A549 (cell line): ENCODE measurements at regions not wholly inside any gene's neighbourhood (a gene's known extent, or its start where the extent isn't known, plus 50 kb on each side); places are given as distances from the start of the nearest gene placed in this dataset.

Source experiments
- ATAC-seq, 2 experiments: fragments of 200-7000 bp in 1 of 2; fragments of >200 bp in 1 of 2; cut with Nextera tagmentation in 1 of 2; cut with Tn5 transposase in 1 of 2; 3 replicates each; pipeline versions ENCODE4 v1.8.0 to v1.9.1; 2018 to 2020; ENCODE audit warnings: mild to moderate bottlenecking in 1 of 2, moderate library complexity in 1 of 2
- CTCF ChIA-PET: fragments of 300-600 bp; sonication (Branson Sonifier 250); formaldehyde crosslinking; extraction: SDS; loops from one replicate; lab custom pipeline; 2021; ENCODE audit warnings: antibody characterized with exemption, inconsistent platforms; lab: Yijun Ruan, JAX
- POLR2A ChIA-PET: fragments of 350-600 bp; formaldehyde crosslinking; extraction: SDS; loops from one replicate; lab custom pipeline; 2021; ENCODE audit warnings: antibody characterized with exemption, inconsistent platforms; lab: Yijun Ruan, JAX
- DNase-seq, 2 experiments: peaks; one replicate each; pipeline versions ENCODE4 v3.0.0 to v3.0.0-alpha.2; 2011 to 2016; ENCODE audit warnings: low read depth in 1 of 2, low spot score in 1 of 2
- FAIRE-seq: peaks from 2 replicates; lab custom pipeline; 2011; peaks lifted over from hg19 to GRCh38; lab: Jason Lieb, UNC
- H3K27ac ChIP-seq, 2 experiments: fragments of >200 bp; sonication (Bioruptor Twin); formaldehyde crosslinking; 3 replicates each; pipeline ENCODE4 v1.5.1; 2016 to 2017
- H3K4me1 ChIP-seq: fragments of >200 bp; sonication (Bioruptor Twin); formaldehyde crosslinking; 3 replicates; pipeline ENCODE4 v1.6.1; 2016
- H3K4me2 ChIP-seq: fragments of >200 bp; sonication (Bioruptor Twin); formaldehyde crosslinking; 3 replicates; pipeline ENCODE4 v1.6.1; 2016
- H3K4me3 ChIP-seq: fragments of >200 bp; sonication (Bioruptor Twin); formaldehyde crosslinking; 3 replicates; pipeline ENCODE4 v1.5.1; 2016
- H3K9me3 ChIP-seq: fragments of >200 bp; sonication (Bioruptor Twin); formaldehyde crosslinking; 3 replicates; pipeline ENCODE4 v1.6.1; 2016
- CEBPB ChIP-seq, 2 experiments: fragments of >200 bp in 1 of 2; sonication (Bioruptor Twin) in 1 of 2; formaldehyde crosslinking in 1 of 2; IDR thresholded peaks; 2 replicates each; pipeline ENCODE4 v1.6.1; 2012 to 2016
- ESRRA ChIP-seq: fragments of 150-350 bp; IDR thresholded peaks from 2 replicates; pipeline ENCODE4 v1.6.1; 2014; ENCODE audit warnings: mild to moderate bottlenecking, low read length, borderline replicate concordance
- HDAC2 ChIP-seq: fragments of 200-600 bp; sonication (generic); IDR thresholded peaks from 2 replicates; pipeline ENCODE4 v1.6.1; 2016
- HES2 ChIP-seq: fragments of >200 bp; sonication (Bioruptor Twin); formaldehyde crosslinking; IDR thresholded peaks from 2 replicates; pipeline ENCODE4 v1.6.1; 2016
- KDM1A ChIP-seq: fragments of 200-600 bp; sonication (generic); IDR thresholded peaks from 2 replicates; pipeline ENCODE4 v1.6.1; 2016; ENCODE audit warnings: low read depth, mild to moderate bottlenecking
- MAFK ChIP-seq: fragments of 450-650 bp; IDR thresholded peaks from 2 replicates; pipeline ENCODE4 v1.6.1; 2014; ENCODE audit not compliant: partially characterized antibody
- MAZ ChIP-seq: fragments of 150-350 bp; IDR thresholded peaks from 2 replicates; pipeline ENCODE4 v1.6.1; 2014; ENCODE audit warnings: antibody characterized with exemption, low read depth, low read length, borderline replicate concordance
- NPAS2 ChIP-seq: fragments of 250-450 bp; sonication (Bioruptor Pico); IDR thresholded peaks from 2 replicates; pipeline ENCODE4 v1.8.0; 2022; ENCODE audit warnings: mild to moderate bottlenecking, moderate library complexity, borderline replicate concordance
- RAD21 ChIP-seq, 2 experiments: fragments of >200 bp in 1 of 2; sonication (Bioruptor Twin) in 1 of 2; formaldehyde crosslinking in 1 of 2; IDR thresholded peaks in 1 of 2; conservative IDR thresholded peaks in 1 of 2; 2 replicates in 1 of 2; 3 replicates in 1 of 2; pipeline ENCODE4 v1.6.1; 2012 to 2018; ENCODE audit warnings: inconsistent platforms in 1 of 2
- RCOR1 ChIP-seq: fragments of 150-350 bp; IDR thresholded peaks from 2 replicates; pipeline ENCODE4 v1.6.1; 2014; ENCODE audit warnings: antibody characterized with exemption, low read length, low read depth
- ZC3H11A ChIP-seq: fragments of 450-650 bp; IDR thresholded peaks from 2 replicates; pipeline ENCODE4 v1.6.1; 2014; ENCODE audit warnings: antibody characterized with exemption, mild to moderate bottlenecking
- ZFP36 ChIP-seq: fragments of 450-650 bp; IDR thresholded peaks from 2 replicates; pipeline ENCODE4 v1.6.1; 2014; ENCODE audit warnings: borderline replicate concordance; ENCODE audit not compliant: partially characterized antibody
- WGBS: methylation state at CpG from one replicate; pipeline ENCODE4 v1.1.6; 2017; ENCODE audit errors: missing lambda C conversion rate; 5-methylcytosine and 5-hydroxymethylcytosine counted together
- TF ChIP-seq, protein P1 (sequence below): IDR thresholded peaks from 2 replicates; pipeline ENCODE4 v1.6.1; 2012
- TF ChIP-seq, protein P2 (sequence below): IDR thresholded peaks from 2 replicates; pipeline ENCODE4 v1.6.1; 2012; ENCODE audit warnings: low read depth, borderline replicate concordance
- TF ChIP-seq, protein P3 (sequence below): fragments of 200-600 bp; sonication (generic); IDR thresholded peaks from 2 replicates; pipeline ENCODE4 v1.6.1; 2016; ENCODE audit warnings: antibody characterized with exemption, mild to moderate bottlenecking, moderate library complexity
- TF ChIP-seq, protein P4 (sequence below): fragments of 250-450 bp; sonication (Bioruptor Pico); IDR thresholded peaks from 2 replicates; pipeline ENCODE4 v1.5.0; 2021; ENCODE audit warnings: mild to moderate bottlenecking, moderate library complexity, borderline replicate concordance

DNA sequence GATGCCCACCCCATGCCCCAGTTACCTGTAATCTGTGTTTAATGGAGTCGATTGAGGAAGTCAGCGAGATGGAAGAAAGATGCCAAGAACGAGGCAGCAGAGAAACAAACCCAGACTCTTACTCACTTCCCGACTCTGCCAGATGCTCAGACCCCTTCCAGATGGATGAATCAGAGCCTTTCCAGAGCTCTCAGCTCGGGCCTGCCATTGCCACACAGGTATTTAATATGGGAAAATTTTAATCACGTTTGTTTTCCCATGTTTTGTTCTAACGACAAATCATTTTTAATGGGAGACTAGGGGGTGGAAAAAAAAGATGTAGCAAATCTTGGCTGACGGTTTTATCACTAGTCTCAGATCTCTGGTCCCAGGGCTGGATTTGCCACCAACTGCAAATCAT, 72.5 kb upstream of the SRRM4 start (continued):
- TF ChIP-seq RAD21 (conservative IDR thresholded peaks at IDR 0.05 in 1 of 2, IDR thresholded peaks at IDR 0.05 in 1 of 2) (no peak), HDAC2 (no peak)

DNA sequence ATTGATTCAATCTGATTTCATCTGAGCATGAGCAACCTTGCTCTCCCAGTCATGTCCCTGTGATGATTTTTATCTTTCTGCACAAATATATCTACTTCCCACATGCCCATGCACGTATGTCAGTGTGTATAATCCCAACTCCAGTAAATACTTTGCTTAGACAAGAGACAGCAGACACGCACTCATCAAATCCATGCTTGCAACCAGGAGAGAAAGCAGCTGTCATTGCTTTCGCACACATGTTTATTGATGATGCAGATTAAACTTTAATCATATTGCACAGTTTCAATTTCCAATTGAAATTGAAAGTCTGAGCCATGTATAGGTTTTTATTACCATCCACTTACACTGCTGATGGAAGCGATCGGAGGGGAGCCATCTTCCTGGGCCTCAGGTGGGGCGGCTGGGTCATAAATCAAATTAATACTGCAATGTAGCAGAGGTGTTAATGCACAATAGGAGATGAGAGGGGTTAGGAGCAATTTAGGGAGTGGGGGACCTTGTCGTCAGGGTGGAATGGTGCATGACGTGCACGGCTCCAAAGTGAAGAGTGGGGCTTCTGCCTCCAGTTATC, 68.6 kb upstream of the SRRM4 start:
- ChIA-PET POLR2A (no interaction called here), CTCF (no interaction called here)
- TF ChIP-seq RCOR1 (no peak), KDM1A (no peak), ESRRA (no peak), CEBPB (IDR thresholded peaks at IDR 0.05) (no peak), ZFP36 (no peak), NPAS2 (CRISPR knock-in tag) (no peak), HDAC2 (no peak)
- TF ChIP-seq, protein P1, sequence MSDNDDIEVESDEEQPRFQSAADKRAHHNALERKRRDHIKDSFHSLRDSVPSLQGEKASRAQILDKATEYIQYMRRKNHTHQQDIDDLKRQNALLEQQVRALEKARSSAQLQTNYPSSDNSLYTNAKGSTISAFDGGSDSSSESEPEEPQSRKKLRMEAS = no peak
- FAIRE-seq = no peak
- Histone ChIP-seq H3K4me3 (no peak overlapping the region), H3K4me2 (no peak overlapping the region), H3K9me3 (no peaks in the 10 kb centered on the region), H3K27ac (no peak overlapping the region), H3K4me1 (no peaks in the 10 kb centered on the region)
- no peak for DNase-seq
- WGBS = 5% methylated on average over 9 of the region's 9 CpGs
- ATAC-seq = no peak

DNA sequence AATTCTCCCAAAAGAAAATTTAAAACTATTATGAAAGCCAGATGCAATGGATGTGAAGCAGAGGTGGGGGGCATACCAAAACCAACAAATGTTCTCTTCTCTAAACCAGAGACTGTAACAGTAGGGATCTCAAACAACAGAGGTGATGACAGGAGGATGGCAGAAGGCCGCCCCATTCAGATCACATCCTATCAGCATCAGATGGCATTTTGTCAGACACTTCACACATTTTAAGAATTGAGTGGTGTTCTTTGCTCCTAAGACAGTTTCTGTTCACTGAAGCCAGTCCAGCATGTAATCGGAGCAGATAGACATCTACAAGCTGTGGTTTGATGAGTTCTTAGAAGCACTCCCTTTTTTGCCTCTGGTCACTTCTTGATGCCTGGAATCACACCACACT, 59.6 kb upstream of the SRRM4 start:
- 0% methylated on average over 2 of the region's 2 CpGs for WGBS
- FAIRE-seq = no peak
- H3K4me1 ChIP-seq = no peaks in the 10 kb centered on the region
- no peaks in the 10 kb centered on the region for H3K9me3 ChIP-seq
- TF ChIP-seq RCOR1 (no peak), MAFK (no peak), HES2 (no peak), MAZ (no peak), NPAS2 (CRISPR knock-in tag) (no peak), ZC3H11A (no peak)
- TF ChIP-seq, protein P2, sequence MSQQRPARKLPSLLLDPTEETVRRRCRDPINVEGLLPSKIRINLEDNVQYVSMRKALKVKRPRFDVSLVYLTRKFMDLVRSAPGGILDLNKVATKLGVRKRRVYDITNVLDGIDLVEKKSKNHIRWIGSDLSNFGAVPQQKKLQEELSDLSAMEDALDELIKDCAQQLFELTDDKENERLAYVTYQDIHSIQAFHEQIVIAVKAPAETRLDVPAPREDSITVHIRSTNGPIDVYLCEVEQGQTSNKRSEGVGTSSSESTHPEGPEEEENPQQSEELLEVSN = no peak
- no peak overlapping the region for H3K4me3 ChIP-seq
- no peak for DNase-seq
- ChIA-PET CTCF (no interaction called here), POLR2A (no interaction called here)
- no peak overlapping the region for H3K27ac ChIP-seq
- no peak for ATAC-seq
- H3K4me2 ChIP-seq = no peak overlapping the region

GRCh38 chr12:118922405-118922804, 58.9 kb upstream of the SRRM4 start:
- Histone ChIP-seq H3K4me1 (no peaks in the 10 kb centered on the region), H3K27ac (no peak overlapping the region), H3K9me3 (no peaks in the 10 kb centered on the region), H3K4me3 (no peak overlapping the region), H3K4me2 (no peak overlapping the region)
- WGBS = 0% methylated on average over 2 of the region's 2 CpGs
- TF ChIP-seq, protein P3, sequence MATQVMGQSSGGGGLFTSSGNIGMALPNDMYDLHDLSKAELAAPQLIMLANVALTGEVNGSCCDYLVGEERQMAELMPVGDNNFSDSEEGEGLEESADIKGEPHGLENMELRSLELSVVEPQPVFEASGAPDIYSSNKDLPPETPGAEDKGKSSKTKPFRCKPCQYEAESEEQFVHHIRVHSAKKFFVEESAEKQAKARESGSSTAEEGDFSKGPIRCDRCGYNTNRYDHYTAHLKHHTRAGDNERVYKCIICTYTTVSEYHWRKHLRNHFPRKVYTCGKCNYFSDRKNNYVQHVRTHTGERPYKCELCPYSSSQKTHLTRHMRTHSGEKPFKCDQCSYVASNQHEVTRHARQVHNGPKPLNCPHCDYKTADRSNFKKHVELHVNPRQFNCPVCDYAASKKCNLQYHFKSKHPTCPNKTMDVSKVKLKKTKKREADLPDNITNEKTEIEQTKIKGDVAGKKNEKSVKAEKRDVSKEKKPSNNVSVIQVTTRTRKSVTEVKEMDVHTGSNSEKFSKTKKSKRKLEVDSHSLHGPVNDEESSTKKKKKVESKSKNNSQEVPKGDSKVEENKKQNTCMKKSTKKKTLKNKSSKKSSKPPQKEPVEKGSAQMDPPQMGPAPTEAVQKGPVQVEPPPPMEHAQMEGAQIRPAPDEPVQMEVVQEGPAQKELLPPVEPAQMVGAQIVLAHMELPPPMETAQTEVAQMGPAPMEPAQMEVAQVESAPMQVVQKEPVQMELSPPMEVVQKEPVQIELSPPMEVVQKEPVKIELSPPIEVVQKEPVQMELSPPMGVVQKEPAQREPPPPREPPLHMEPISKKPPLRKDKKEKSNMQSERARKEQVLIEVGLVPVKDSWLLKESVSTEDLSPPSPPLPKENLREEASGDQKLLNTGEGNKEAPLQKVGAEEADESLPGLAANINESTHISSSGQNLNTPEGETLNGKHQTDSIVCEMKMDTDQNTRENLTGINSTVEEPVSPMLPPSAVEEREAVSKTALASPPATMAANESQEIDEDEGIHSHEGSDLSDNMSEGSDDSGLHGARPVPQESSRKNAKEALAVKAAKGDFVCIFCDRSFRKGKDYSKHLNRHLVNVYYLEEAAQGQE = peak; percentile 79
- TF ChIP-seq, protein P4, sequence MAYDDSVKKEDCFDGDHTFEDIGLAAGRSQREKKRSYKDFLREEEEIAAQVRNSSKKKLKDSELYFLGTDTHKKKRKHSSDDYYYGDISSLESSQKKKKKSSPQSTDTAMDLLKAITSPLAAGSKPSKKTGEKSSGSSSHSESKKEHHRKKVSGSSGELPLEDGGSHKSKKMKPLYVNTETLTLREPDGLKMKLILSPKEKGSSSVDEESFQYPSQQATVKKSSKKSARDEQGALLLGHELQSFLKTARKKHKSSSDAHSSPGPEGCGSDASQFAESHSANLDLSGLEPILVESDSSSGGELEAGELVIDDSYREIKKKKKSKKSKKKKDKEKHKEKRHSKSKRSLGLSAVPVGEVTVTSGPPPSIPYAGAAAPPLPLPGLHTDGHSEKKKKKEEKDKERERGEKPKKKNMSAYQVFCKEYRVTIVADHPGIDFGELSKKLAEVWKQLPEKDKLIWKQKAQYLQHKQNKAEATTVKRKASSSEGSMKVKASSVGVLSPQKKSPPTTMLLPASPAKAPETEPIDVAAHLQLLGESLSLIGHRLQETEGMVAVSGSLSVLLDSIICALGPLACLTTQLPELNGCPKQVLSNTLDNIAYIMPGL (CRISPR knock-in tag) = no peak
- FAIRE-seq (no peak), DNase-seq (no peak), ATAC-seq (no peak)
- CTCF ChIA-PET = interaction anchor here (1.0 kb wide), 1 partner anchor 10 kb away, joined by 3 read pairs; no protein-coding TSS in a partner anchor
- POLR2A ChIA-PET = no interaction called here
